ENCODE measurements at regions not wholly inside any gene's neighbourhood (a gene's known extent, or its start where the extent isn't known, plus 50 kb on each side); places are given as distances from the start of the nearest gene placed in this dataset.

GRCh38 chr12:94705676-94706075 is 55.3 kb upstream of the TMCC3 start:
- intact Hi-C loops (cut with DNase I, micrococcal nuclease), result no loop called here
- H3K9me3 Mint-ChIP-seq (ENCODE audit: low read depth), result no peaks in the 10 kb centered on the region
- DNase-seq (no peak), ATAC-seq (no peak)
- H3K27ac Mint-ChIP-seq, result no peak overlapping the region
- H3K4me1 Mint-ChIP-seq, result peaks cover 6% of the 10 kb centered on the region
- H3K36me3 Mint-ChIP-seq (ENCODE audit: low read depth), result no peaks in the 10 kb centered on the region
- POLR2A ChIA-PET, result no interaction called here
- H3K4me3 Mint-ChIP-seq, result no peak overlapping the region
- CTCF ChIA-PET, result no interaction called here
- peaks cover 2% of the 10 kb centered on the region for H3K27me3 Mint-ChIP-seq

GRCh38 chr12:94704452-94705306 is 54.3 kb upstream of the TMCC3 start:
- CTCF ChIA-PET, result interaction anchor here (0.8 kb wide), 1 partner anchor 15 kb away, joined by 3 read pairs; no protein-coding TSS in a partner anchor
- intact Hi-C loops (cut with DNase I, micrococcal nuclease), result no loop called here

GRCh38 chr12:94702696-94703095 is 52.3 kb upstream of the TMCC3 start:
- Mint-ChIP-seq H3K27ac (no peak overlapping the region), H3K4me3 (no peak overlapping the region), H3K36me3 (ENCODE audit: low read depth) (no peaks in the 10 kb centered on the region), H3K4me1 (peaks cover 6% of the 10 kb centered on the region), H3K9me3 (ENCODE audit: low read depth) (no peaks in the 10 kb centered on the region), H3K27me3 (peaks cover 2% of the 10 kb centered on the region)
- intact Hi-C loops (cut with DNase I, micrococcal nuclease), result no loop called here
- ChIA-PET POLR2A (no interaction called here), CTCF (no interaction called here)
- DNase-seq (no peak), ATAC-seq (no peak)

More at GRCh38 chr12:94704452-94705306, 54.3 kb upstream of the TMCC3 start:
- H3K27me3 Mint-ChIP-seq, result peaks cover 2% of the 10 kb centered on the region
- H3K27ac Mint-ChIP-seq, result no peak overlapping the region
- DNase-seq, result no peak
- H3K36me3 Mint-ChIP-seq (ENCODE audit: low read depth), result no peaks in the 10 kb centered on the region
- no peaks in the 10 kb centered on the region for H3K9me3 Mint-ChIP-seq (ENCODE audit: low read depth)
- no peak for ATAC-seq
- POLR2A ChIA-PET, result no interaction called here
- H3K4me3 Mint-ChIP-seq, result no peak overlapping the region
- H3K4me1 Mint-ChIP-seq, result peaks cover 6% of the 10 kb centered on the region

- ATAC-seq (no peak), DNase-seq (no peak)
- Mint-ChIP-seq H3K27me3 (peaks cover 2% of the 10 kb centered on the region), H3K4me1 (peaks cover 6% of the 10 kb centered on the region), H3K9me3 (ENCODE audit: low read depth) (no peaks in the 10 kb centered on the region), H3K27ac (no peak overlapping the region), H3K4me3 (no peak overlapping the region), H3K36me3 (ENCODE audit: low read depth) (no peaks in the 10 kb centered on the region)
- ChIA-PET POLR2A (no interaction called here), CTCF (interaction anchor here (0.7 kb wide), 2 partner anchors 260 to 427 kb away, joined by 3 read pairs; no protein-coding TSS in a partner anchor)
- intact Hi-C loops (cut with DNase I, micrococcal nuclease), result no loop called here
Measured at GRCh38 chr12:94701711-94702110, 51.4 kb upstream of the TMCC3 start.

GRCh38 chr12:94700662-94701061 is 50.3 kb upstream of the TMCC3 start:
- CTCF ChIA-PET, result no interaction called here
- intact Hi-C loops (cut with DNase I, micrococcal nuclease), result no loop called here
- H3K27me3 Mint-ChIP-seq, result peaks cover 2% of the 10 kb centered on the region
- ATAC-seq, result no peak
- no peak overlapping the region for H3K4me3 Mint-ChIP-seq
- H3K27ac Mint-ChIP-seq, result no peak overlapping the region
- H3K36me3 Mint-ChIP-seq (ENCODE audit: low read depth), result no peaks in the 10 kb centered on the region
- H3K4me1 Mint-ChIP-seq, result no peaks in the 10 kb centered on the region
- no peak for DNase-seq
- H3K9me3 Mint-ChIP-seq (ENCODE audit: low read depth), result no peaks in the 10 kb centered on the region
- POLR2A ChIA-PET, result no interaction called here
